Thoracic aorta (tissue), 2 donors: ENCODE measurements at regions not wholly inside any gene's neighbourhood (a gene's known extent, or its start where the extent isn't known, plus 50 kb on each side); places are given as distances from the start of the nearest gene placed in this dataset.

Experiments
- ATAC-seq: fragments of 150-250 bp; one replicate; pipeline ENCODE4 v1.8.0; 2017; ENCODE audit warnings: low read depth; ENCODE audit not compliant: insufficient number of reproducible peaks, low FRiP score
- DNase-seq: peaks from one replicate; pipeline ENCODE4 v3.0.0-alpha.2; 2020; ENCODE audit warnings: low spot score
- H3K27ac ChIP-seq, 2 donors: fragments of 200-600 bp; sonication (generic); 1 replicate in 1 of 2; 2 replicates in 1 of 2; pipeline ENCODE4 v1.5.1; 2016; ENCODE audit warnings: mild to moderate bottlenecking in 2 of 2, moderate library complexity in 2 of 2
- H3K27me3 ChIP-seq: fragments of 200-600 bp; sonication (generic); replicated peaks from 2 replicates; pipeline ENCODE4 v1.6.0; 2016; ENCODE audit warnings: mild to moderate bottlenecking; ENCODE audit not compliant: insufficient read depth
- H3K36me3 ChIP-seq: fragments of 200-600 bp; sonication (generic); one replicate; pipeline ENCODE4 v1.5.1; 2016
- H3K4me1 ChIP-seq, 2 donors: fragments of 200-600 bp; sonication (generic); 1 replicate in 1 of 2; 2 replicates in 1 of 2; pipeline versions ENCODE4 v1.5.1 to v1.6.0; 2016; ENCODE audit warnings: low read depth in 2 of 2, mild to moderate bottlenecking in 1 of 2; ENCODE audit not compliant: control insufficient read depth in 1 of 2
- H3K4me3 ChIP-seq: fragments of 200-600 bp; sonication (generic); 2 replicates; pipeline ENCODE4 v1.5.1; 2016; ENCODE audit warnings: mild to moderate bottlenecking
- H3K9me3 ChIP-seq: fragments of 200-600 bp; sonication (generic); 2 replicates; pipeline ENCODE4 v1.5.1; 2016
- TF ChIP-seq, protein P1 (sequence below): fragments of 200-600 bp; sonication (generic); IDR thresholded peaks from one replicate; pipeline ENCODE4 v1.5.1; 2019; ENCODE audit warnings: antibody characterized with exemption

DNA sequence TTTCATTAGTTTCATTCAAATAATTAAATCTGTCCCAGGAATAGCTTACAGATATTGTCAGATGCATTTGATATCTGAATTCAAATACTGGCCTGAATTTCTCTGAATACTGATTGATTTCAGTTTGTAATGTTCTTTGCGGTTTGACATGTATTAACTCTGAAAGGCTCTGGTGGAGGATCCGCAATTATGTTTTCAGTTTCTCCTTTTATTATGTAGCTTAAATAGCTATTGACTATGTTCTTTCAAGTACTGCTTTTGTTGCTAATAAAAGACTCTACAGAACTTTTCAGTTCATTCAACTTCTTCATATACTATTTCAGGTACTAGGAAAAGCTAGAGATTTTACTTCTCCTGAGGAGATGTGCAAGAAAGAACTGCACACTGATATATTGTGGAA lies 2085.4 kb upstream of the RAG2 start:
- no peak for ATAC-seq
- no peak overlapping the region for H3K4me3 ChIP-seq
- no peaks in the 10 kb centered on the region for H3K36me3 ChIP-seq
- no peak overlapping the region for H3K27ac ChIP-seq
- TF ChIP-seq, protein P1, sequence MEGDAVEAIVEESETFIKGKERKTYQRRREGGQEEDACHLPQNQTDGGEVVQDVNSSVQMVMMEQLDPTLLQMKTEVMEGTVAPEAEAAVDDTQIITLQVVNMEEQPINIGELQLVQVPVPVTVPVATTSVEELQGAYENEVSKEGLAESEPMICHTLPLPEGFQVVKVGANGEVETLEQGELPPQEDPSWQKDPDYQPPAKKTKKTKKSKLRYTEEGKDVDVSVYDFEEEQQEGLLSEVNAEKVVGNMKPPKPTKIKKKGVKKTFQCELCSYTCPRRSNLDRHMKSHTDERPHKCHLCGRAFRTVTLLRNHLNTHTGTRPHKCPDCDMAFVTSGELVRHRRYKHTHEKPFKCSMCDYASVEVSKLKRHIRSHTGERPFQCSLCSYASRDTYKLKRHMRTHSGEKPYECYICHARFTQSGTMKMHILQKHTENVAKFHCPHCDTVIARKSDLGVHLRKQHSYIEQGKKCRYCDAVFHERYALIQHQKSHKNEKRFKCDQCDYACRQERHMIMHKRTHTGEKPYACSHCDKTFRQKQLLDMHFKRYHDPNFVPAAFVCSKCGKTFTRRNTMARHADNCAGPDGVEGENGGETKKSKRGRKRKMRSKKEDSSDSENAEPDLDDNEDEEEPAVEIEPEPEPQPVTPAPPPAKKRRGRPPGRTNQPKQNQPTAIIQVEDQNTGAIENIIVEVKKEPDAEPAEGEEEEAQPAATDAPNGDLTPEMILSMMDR, result no peak
- no peaks in the 10 kb centered on the region for H3K4me1 ChIP-seq
- H3K27me3 ChIP-seq, result no peaks in the 10 kb centered on the region
- H3K9me3 ChIP-seq, result no peaks in the 10 kb centered on the region
- DNase-seq, result no peak

DNA sequence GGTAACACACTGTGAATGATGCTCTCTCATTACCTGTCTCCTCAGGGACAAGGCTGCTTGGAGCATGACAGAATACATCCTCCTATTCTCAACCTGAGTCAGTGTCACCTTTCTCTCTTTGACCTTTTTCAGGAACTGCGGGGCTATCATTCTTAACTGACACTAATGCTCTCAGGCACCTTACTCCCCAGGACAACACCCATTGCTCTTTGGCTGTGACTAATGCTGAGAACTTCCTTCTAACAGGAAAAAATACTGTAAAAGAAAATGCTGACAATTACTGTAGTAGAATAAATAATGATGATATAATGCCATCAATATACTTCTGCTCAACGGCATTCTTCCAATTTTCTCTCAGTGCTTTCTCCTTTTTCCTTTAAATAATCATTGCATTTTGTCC lies 2082.7 kb upstream of the RAG2 start:
- TF ChIP-seq, protein P1, result no peak
- no peaks in the 10 kb centered on the region for H3K4me1 ChIP-seq
- H3K4me3 ChIP-seq, result no peak overlapping the region
- ATAC-seq (no peak), DNase-seq (no peak)
- no peaks in the 10 kb centered on the region for H3K27me3 ChIP-seq
- no peaks in the 10 kb centered on the region for H3K9me3 ChIP-seq
- H3K36me3 ChIP-seq, result no peaks in the 10 kb centered on the region
- no peak overlapping the region for H3K27ac ChIP-seq

DNA sequence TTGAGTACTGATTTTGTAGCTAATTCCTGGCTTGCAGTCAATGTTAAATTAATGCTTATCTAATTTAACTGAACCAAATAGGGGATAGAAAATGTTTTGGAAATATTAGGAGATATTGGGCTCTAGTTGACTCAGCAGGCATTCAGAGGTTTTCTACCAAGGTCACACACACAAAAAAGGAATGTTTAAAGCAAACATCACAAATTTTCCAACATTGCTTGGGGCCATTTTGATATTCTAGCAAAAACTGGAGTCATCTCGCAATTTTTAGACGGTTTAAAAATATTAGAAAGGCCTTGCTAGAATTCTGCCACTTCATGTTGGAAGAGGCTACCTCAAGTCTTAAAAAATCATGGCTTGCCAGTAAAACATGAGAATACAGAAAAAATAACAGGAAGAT lies 2082.1 kb upstream of the RAG2 start:
- H3K9me3 ChIP-seq, result no peaks in the 10 kb centered on the region
- H3K4me3 ChIP-seq, result no peak overlapping the region
- no peak overlapping the region for H3K27ac ChIP-seq
- H3K36me3 ChIP-seq, result no peaks in the 10 kb centered on the region
- ATAC-seq (no peak), DNase-seq (no peak)
- no peaks in the 10 kb centered on the region for H3K4me1 ChIP-seq
- TF ChIP-seq, protein P1, result no peak
- no peaks in the 10 kb centered on the region for H3K27me3 ChIP-seq

DNA sequence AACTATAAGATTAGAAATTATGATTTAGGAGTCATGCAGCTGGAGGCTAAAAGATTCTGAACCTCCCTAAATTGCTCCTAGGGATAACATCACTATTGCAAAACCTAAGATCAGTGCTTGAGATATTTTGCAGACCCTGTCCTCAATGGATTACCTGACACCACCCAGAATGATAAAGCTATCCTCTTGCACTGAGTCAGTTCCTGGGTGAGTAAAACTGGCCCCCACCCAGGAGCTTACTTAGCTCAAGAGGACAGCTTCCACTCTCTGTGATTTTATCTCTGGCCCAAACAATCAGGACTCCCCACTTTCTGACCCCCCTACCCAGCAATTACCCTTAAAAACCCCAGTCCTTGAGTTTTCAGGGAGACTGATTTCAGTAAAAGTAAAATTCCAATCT lies 2074.4 kb upstream of the RAG2 start:
- Histone ChIP-seq H3K27me3 (no peaks in the 10 kb centered on the region), H3K27ac (no peak overlapping the region), H3K4me3 (no peak overlapping the region), H3K4me1 (no peaks in the 10 kb centered on the region), H3K36me3 (no peaks in the 10 kb centered on the region), H3K9me3 (no peaks in the 10 kb centered on the region)
- ATAC-seq (no peak), DNase-seq (no peak)
- TF ChIP-seq, protein P1, result no peak

DNA sequence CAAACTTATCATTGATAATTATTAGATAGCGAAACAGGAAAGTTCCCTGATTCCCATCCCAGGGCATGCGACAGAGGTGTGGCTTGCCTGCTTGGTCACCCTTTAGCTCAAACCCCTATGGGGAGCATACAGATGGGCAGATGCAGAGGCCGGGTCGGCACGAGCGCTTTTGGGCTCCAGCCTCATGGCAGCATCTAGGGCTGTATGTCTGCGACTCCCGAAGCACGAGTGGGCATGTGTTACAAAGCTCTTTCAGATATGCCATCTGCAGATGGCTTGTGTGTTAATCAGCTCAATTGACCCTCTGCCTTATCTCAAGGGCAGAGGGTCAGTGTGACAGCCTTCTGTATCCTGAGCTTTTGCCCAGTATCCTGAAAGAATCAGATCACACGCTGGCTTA lies 2069.3 kb upstream of the RAG2 start:
- no peak overlapping the region for H3K27ac ChIP-seq
- H3K4me3 ChIP-seq, result no peak overlapping the region
- TF ChIP-seq, protein P1, result no peak
- no peak for ATAC-seq
- H3K9me3 ChIP-seq, result no peaks in the 10 kb centered on the region
- no peak for DNase-seq
- no peaks in the 10 kb centered on the region for H3K27me3 ChIP-seq
- no peaks in the 10 kb centered on the region for H3K36me3 ChIP-seq
- H3K4me1 ChIP-seq, result no peaks in the 10 kb centered on the region
